GM12878 (cell line): ENCODE measurements at regions not wholly inside any gene's neighbourhood (a gene's known extent, or its start where the extent isn't known, plus 50 kb on each side); places are given as distances from the start of the nearest gene placed in this dataset.

ENCODE experiments used
- ATAC-seq: fragments of 200-7000 bp; cut with Tn5 transposase; 3 replicates; pipeline ENCODE4 v1.9.1; 2020; ENCODE audit warnings: mild to moderate bottlenecking, moderate library complexity
- BruUV-seq: library from RNA; stranded (reverse); fragments of 400-500 nt; replicated peaks from 2 replicates; lab custom pipeline; 2021; lab: Mats Ljungman, UMichigan
- CTCF ChIA-PET: fragments of 300-600 bp; sonication (Branson Sonifier 250); formaldehyde crosslinking; extraction: SDS; loops from one replicate; lab custom pipeline; 2021; ENCODE audit warnings: inconsistent platforms; lab: Yijun Ruan, JAX
- POLR2A ChIA-PET: fragments of 350-600 bp; formaldehyde crosslinking; extraction: SDS; loops from one replicate; lab custom pipeline; 2021; ENCODE audit warnings: inconsistent platforms; lab: Charles Lee
- RAD21 ChIA-PET: fragments of 300-600 bp; sonication (Branson Sonifier 250); formaldehyde crosslinking; loops from one replicate; lab custom pipeline; 2023; ENCODE audit warnings: antibody characterized with exemption; ENCODE audit not compliant: unreplicated experiment; lab: Charles Lee
- SMC1A ChIA-PET: fragments of 300-600 bp; sonication (Branson Sonifier 250); formaldehyde crosslinking; loops from one replicate; lab custom pipeline; 2023; ENCODE audit not compliant: unreplicated experiment, uncharacterized antibody; lab: Charles Lee
- DNase-seq: peaks from one replicate; pipeline ENCODE4 v3.0.0-alpha.2; 2011; ENCODE audit warnings: low read depth, low spot score
- FAIRE-seq: peaks from 3 replicates; lab custom pipeline; 2011; peaks lifted over from hg19 to GRCh38; lab: Jason Lieb, UNC
- H2AFZ ChIP-seq: 2 replicates; pipeline ENCODE4 v1.6.0; 2011; ENCODE audit warnings: low read depth, low read length, control low read depth; ENCODE audit not compliant: control insufficient read depth
- H3K27ac ChIP-seq: 2 replicates; pipeline ENCODE4 v1.5.1; 2011; ENCODE audit warnings: control low read depth; ENCODE audit not compliant: control insufficient read depth, insufficient read depth
- H3K27me3 ChIP-seq, 2 experiments: replicated peaks in 1 of 2; 2 replicates each; pipeline versions ENCODE4 v1.6.0 to v1.6.1; 2011; ENCODE audit warnings: low read length in 1 of 2; ENCODE audit not compliant: control insufficient read depth in 2 of 2, insufficient read depth in 2 of 2
- H3K36me3 ChIP-seq, 2 experiments: 2 replicates each; pipeline ENCODE4 v1.5.1; 2011; ENCODE audit warnings: low read length in 1 of 2; ENCODE audit not compliant: control insufficient read depth in 2 of 2, insufficient read depth in 2 of 2
- H3K4me1 ChIP-seq: 2 replicates; pipeline ENCODE4 v1.6.1; 2011; ENCODE audit warnings: mild to moderate bottlenecking, low read length, moderate library complexity, mixed read lengths; ENCODE audit not compliant: control insufficient read depth, insufficient read depth
- H3K4me2 ChIP-seq: 2 replicates; pipeline ENCODE4 v1.6.0; 2011; ENCODE audit warnings: control low read depth; ENCODE audit not compliant: control insufficient read depth, insufficient read depth
- H3K4me3 ChIP-seq: fragments of 200-600 bp; sonication (generic); 2 replicates; pipeline ENCODE4 v1.5.1; 2016
- H3K79me2 ChIP-seq: 2 replicates; pipeline ENCODE4 v1.6.0; 2011; ENCODE audit warnings: low read length; ENCODE audit not compliant: control insufficient read depth, insufficient read depth
- H3K9ac ChIP-seq: 2 replicates; pipeline ENCODE4 v1.8.0; 2011; ENCODE audit warnings: low read length, control low read depth, mixed read lengths; ENCODE audit not compliant: control insufficient read depth, insufficient read depth
- H3K9me3 ChIP-seq: replicated peaks from 3 replicates; pipeline ENCODE4 v1.5.1; 2011; ENCODE audit warnings: mild to moderate bottlenecking, low read length; ENCODE audit not compliant: control insufficient read depth, insufficient read depth
- H4K20me1 ChIP-seq: 2 replicates; pipeline ENCODE4 v1.6.0; 2011; ENCODE audit not compliant: control insufficient read depth, insufficient read depth
- ATF7 ChIP-seq: fragments of 450-650 bp; IDR thresholded peaks from 2 replicates; pipeline ENCODE4 v1.6.1; 2016; ENCODE audit warnings: low read depth, mild to moderate bottlenecking
- BCL11A ChIP-seq: IDR thresholded peaks from 2 replicates; pipeline ENCODE4 v1.6.1; 2011; ENCODE audit warnings: low read depth, low read length
- EGR1 ChIP-seq, 2 experiments: IDR thresholded peaks; 1 replicate in 1 of 2; 2 replicates in 1 of 2; pipeline ENCODE4 v1.6.1; 2011 to 2012; ENCODE audit warnings: low read depth in 2 of 2, low read length in 2 of 2, borderline replicate concordance in 1 of 2, mild to moderate bottlenecking in 1 of 2, moderate library complexity in 1 of 2
- NFYB ChIP-seq: IDR thresholded peaks from 2 replicates; pipeline ENCODE4 v1.6.1; 2011; ENCODE audit warnings: low read depth, mild to moderate bottlenecking, low read length, improper control_type of control experiment, moderate library complexity; ENCODE audit not compliant: insufficient read depth
- NRF1 ChIP-seq: conservative IDR thresholded peaks from 2 replicates; pipeline ENCODE4 v1.6.1; 2011; ENCODE audit warnings: mild to moderate bottlenecking, low read depth, low read length, improper control_type of control experiment
- POLR2AphosphoS5 ChIP-seq: IDR thresholded peaks from 2 replicates; pipeline ENCODE4 v1.6.1; 2011; ENCODE audit warnings: mild to moderate bottlenecking, low read length, inconsistent platforms
- SP1 ChIP-seq: IDR thresholded peaks from one replicate; pipeline ENCODE4 v1.6.1; 2011; ENCODE audit warnings: low read depth, low read length
- TCF12 ChIP-seq: IDR thresholded peaks from 2 replicates; pipeline ENCODE4 v1.6.1; 2011; ENCODE audit warnings: low read depth, mild to moderate bottlenecking, low read length
- ZZZ3 ChIP-seq: IDR thresholded peaks from 2 replicates; pipeline ENCODE4 v1.6.1; 2011; ENCODE audit warnings: low read depth; ENCODE audit not compliant: control insufficient read depth, insufficient read length
- WGBS: methylation state at CpG from one replicate; pipeline ENCODE4 v1.1.6; 2016; ENCODE audit warnings: low lambda C conversion rate; ENCODE audit not compliant: insufficient replicate concordance, insufficient coverage; ENCODE audit errors: missing lambda C conversion rate; 5-methylcytosine and 5-hydroxymethylcytosine counted together
- in situ Hi-C: fragments of 300-500 bp; cut with MboI; formaldehyde crosslinking; loops from 9 replicates; pipeline ENCODE4 v1.14.3; 2018; ENCODE audit warnings: mixed read lengths
- intact Hi-C: fragments of 100-400 bp; cut with micrococcal nuclease; formaldehyde crosslinking; loops from one replicate; pipeline ENCODE4 v1.14.2; 2022; ENCODE audit not compliant: unreplicated experiment
- TF ChIP-seq, protein P1 (sequence below): IDR thresholded peaks from 2 replicates; pipeline ENCODE4 v1.6.1; 2012; ENCODE audit warnings: low read depth, low read length, improper control_type of control experiment

DNA sequence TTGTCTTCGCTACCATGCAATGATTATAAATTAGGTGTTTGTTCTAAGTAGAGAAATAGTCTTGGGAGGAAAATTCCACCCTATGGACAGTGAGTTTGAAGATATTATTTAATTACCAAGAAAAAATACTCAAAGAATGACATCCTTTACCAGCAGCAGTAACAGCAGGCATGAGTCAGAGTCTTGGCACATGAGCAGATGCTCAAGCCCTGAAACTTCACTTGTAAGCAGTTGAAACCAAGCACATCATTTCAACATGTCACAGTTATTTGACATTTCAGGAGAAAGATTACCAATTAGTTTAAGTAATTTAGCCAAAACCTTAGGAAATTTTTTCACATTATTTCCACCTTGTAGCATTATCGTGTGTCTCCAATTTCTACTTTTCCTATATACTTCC is 99.2 kb downstream of the C12orf50 start:
- H3K4me3 ChIP-seq, result no peak overlapping the region
- TF ChIP-seq SP1 (no peak), NRF1 (no peak), TCF12 (no peak), ATF7 (no peak), ZZZ3 (no peak), BCL11A (no peak), POLR2AphosphoS5 (no peak), EGR1 (IDR thresholded peaks at IDR 0.05; ENCODE audit: borderline replicate concordance in 1 of 2, low read depth in 2 of 2, low read length in 2 of 2) (no peak), NFYB (no peak)
- TF ChIP-seq, protein P1, sequence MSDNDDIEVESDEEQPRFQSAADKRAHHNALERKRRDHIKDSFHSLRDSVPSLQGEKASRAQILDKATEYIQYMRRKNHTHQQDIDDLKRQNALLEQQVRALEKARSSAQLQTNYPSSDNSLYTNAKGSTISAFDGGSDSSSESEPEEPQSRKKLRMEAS, result no peak
- TF ChIP-seq, all 136 proteins: peak for 0
- in situ Hi-C loops (no loop called here), intact Hi-C loops (no loop called here)
- ChIA-PET RAD21 (no interaction called here), SMC1A (no interaction called here), POLR2A (no interaction called here), CTCF (no interaction called here)
- 15% methylated on average over 2 of the region's 2 CpGs for WGBS
- no TSS peak for BruUV-seq
- Histone ChIP-seq H3K36me3 (no peaks in the 10 kb centered on the region), H4K20me1 (no peaks in the 10 kb centered on the region), H3K79me2 (no peaks in the 10 kb centered on the region), H3K9me3 (no peaks in the 10 kb centered on the region), H3K9ac (no peak overlapping the region), H2AFZ (no peak overlapping the region), H3K27ac (no peak overlapping the region), H3K4me1 (no peaks in the 10 kb centered on the region), H3K27me3 (no peaks in the 10 kb centered on the region), H3K4me2 (no peak overlapping the region)
- DNase-seq (no peak), FAIRE-seq (no peak), ATAC-seq (no peak)
